GM12878 (cell line): ENCODE measurements at regions not wholly inside any gene's neighbourhood (a gene's known extent, or its start where the extent isn't known, plus 50 kb on each side); places are given as distances from the start of the nearest gene placed in this dataset.

Experiments
- BRCA1 ChIP-seq: IDR thresholded peaks from 2 replicates; pipeline ENCODE4 v1.6.1; 2011; ENCODE audit warnings: low read depth, low read length, improper control_type of control experiment
- CTCF ChIP-seq, 3 experiments: IDR thresholded peaks in 2 of 3; conservative IDR thresholded peaks in 1 of 3; 2 replicates each; pipeline ENCODE4 v1.5.1; 2011; ENCODE audit warnings: low read depth in 3 of 3, low read length in 3 of 3, mild to moderate bottlenecking in 3 of 3, control low read depth in 2 of 3, moderate library complexity in 2 of 3, inconsistent platforms in 1 of 3, mixed read lengths in 1 of 3; ENCODE audit not compliant: control insufficient read depth in 2 of 3, insufficient read depth in 1 of 3; ENCODE audit errors: extremely low read depth in 1 of 3
- E2F4 ChIP-seq: IDR thresholded peaks from 2 replicates; pipeline ENCODE4 v1.6.1; 2012; ENCODE audit warnings: low read depth, low read length, improper control_type of control experiment
- EZH2 ChIP-seq: IDR thresholded peaks from 2 replicates; pipeline ENCODE4 v1.6.1; 2012; ENCODE audit warnings: low read depth, mild to moderate bottlenecking, control low read depth, inconsistent platforms, low read length, borderline replicate concordance; ENCODE audit not compliant: control insufficient read depth
- FOS ChIP-seq: IDR thresholded peaks from 3 replicates; pipeline ENCODE4 v1.6.1; 2011; ENCODE audit warnings: borderline replicate concordance; ENCODE audit not compliant: insufficient read length; ENCODE audit errors: extremely low read depth
- HCFC1 ChIP-seq: fragments of 150-350 bp; IDR thresholded peaks from 2 replicates; pipeline ENCODE4 v1.6.1; 2014; ENCODE audit warnings: low read length
- MTA3 ChIP-seq: IDR thresholded peaks from 2 replicates; pipeline ENCODE4 v1.6.1; 2012; ENCODE audit warnings: low read length, inconsistent platforms, borderline replicate concordance
- NBN ChIP-seq: fragments of 450-650 bp; IDR thresholded peaks from 2 replicates; pipeline ENCODE4 v1.6.1; 2016
- POLR2A ChIP-seq: IDR thresholded peaks from 2 replicates; pipeline ENCODE4 v1.6.1; 2011; ENCODE audit warnings: low read depth, mild to moderate bottlenecking, low read length
- TCF12 ChIP-seq: IDR thresholded peaks from 2 replicates; pipeline ENCODE4 v1.6.1; 2011; ENCODE audit warnings: low read depth, mild to moderate bottlenecking, low read length
- YY1 ChIP-seq: IDR thresholded peaks from 2 replicates; pipeline ENCODE4 v1.6.1; 2011; ENCODE audit warnings: low read depth, mild to moderate bottlenecking, low read length
- ZBTB4 ChIP-seq: fragments of 450-650 bp; formaldehyde crosslinking; IDR thresholded peaks from 2 replicates; pipeline ENCODE4 v1.4.0; 2022; ENCODE audit warnings: mild to moderate bottlenecking, moderate library complexity

GRCh38 chr21:45353200-45353599 is 51.8 kb upstream of the COL18A1 start:
- TF ChIP-seq TCF12 (no peak), POLR2A (no peak), CTCF (IDR thresholded peaks at IDR 0.05 in 2 of 3, conservative IDR thresholded peaks at IDR 0.05 in 1 of 3; ENCODE audit: control insufficient read depth in 2 of 3, extremely low read depth in 1 of 3, insufficient read depth in 1 of 3, low read depth in 3 of 3, low read length in 3 of 3) (no peak), NBN (no peak), FOS (no peak), E2F4 (no peak), EZH2 (no peak), BRCA1 (no peak), MTA3 (no peak), HCFC1 (no peak), YY1 (no peak), ZBTB4 (CRISPR knock-in tag) (no peak)
